ENCODE measurements at regions not wholly inside any gene's neighbourhood (a gene's known extent, or its start where the extent isn't known, plus 50 kb on each side); places are given as distances from the start of the nearest gene placed in this dataset.

- TF ChIP-seq EZH2 (IDR thresholded peaks at IDR 0.05; ENCODE audit: insufficient read depth, poor library complexity, severe bottlenecking) (no peak), EZH2phosphoT487 (IDR thresholded peaks at IDR 0.05; ENCODE audit: insufficient read depth, low read depth) (no peak)
Observed at GRCh38 chr7:91375378-91375777, 111.1 kb downstream of the FZD1 start.

Measured in GM23248 (cell line).